Renal cortical epithelial cell (primary cell): ENCODE measurements at regions not wholly inside any gene's neighbourhood (a gene's known extent, or its start where the extent isn't known, plus 50 kb on each side); places are given as distances from the start of the nearest gene placed in this dataset.
"Not testable (repeated sequence)": the region's sequence is repeated elsewhere in the genome, so short reads cannot be mapped to it uniquely, and the experiment has no call there.

ENCODE experiments used
- DNase-seq: peaks from one replicate; pipeline ENCODE4 v3.0.0-alpha.2; 2011; ENCODE audit warnings: low read depth

DNA sequence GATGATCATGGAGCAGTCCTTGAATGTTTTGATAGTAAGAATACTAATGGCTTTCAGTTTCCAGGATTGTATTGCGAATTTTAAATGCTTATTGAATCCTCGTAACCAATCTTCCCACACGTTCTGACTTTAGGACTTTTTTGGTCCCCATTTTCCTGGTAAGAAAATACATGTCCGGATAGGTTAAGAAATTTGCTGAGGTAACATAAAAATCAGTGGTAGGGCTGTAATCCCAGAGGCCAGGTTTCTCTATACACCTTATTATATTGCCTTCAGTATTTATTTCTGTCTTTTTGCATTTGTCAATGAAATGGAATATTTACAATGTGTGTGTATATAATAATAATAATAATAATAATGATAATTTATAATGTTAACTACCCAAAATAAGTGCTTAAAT, 603.2 kb downstream of the TMEM182 start:
- DNase-seq: no peak

DNA sequence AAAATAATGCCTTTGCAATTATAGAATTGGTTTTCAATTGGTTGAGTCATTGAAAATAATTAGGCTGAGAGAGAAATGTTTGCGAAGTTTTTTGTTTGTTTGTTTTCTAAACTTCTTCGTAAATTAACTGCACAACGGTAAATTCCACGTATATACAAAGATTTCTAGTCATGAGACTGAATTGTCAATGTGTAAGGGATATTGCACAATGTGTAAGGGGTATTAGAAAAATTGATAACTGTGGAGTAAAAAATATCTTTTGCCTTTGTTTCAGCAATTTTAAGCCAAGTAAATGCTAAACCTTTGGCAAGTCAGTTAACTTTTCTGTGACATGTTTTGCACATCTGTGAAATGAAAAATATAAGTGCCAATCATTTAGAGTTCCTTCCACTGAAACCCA, 606.0 kb downstream of the TMEM182 start:
- DNase-seq: no peak

GRCh38 chr2:103383541-103383940, 621.7 kb downstream of the TMEM182 start:
- DNase-seq: no peak

- no peak for DNase-seq
Observed at GRCh38 chr2:103386872-103387271, 625.0 kb downstream of the TMEM182 start.

DNA sequence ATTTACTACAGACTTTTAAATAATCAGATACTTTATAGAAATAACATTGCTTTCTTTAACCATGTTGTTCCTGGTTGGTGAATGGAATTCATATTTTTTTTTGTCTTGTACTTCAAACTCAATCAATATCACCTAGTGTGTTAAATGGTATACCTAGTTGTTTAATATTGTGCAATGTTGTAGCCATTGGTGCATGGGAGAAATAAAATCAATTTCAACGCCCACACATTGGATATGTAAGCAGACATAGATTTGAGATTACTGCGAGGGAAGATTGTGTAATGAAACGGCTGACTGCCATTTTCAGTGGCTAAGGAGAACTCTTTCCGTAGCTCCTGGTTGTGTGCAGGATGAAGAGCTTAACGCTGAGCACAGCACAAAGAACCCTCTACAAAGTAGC, 626.1 kb downstream of the TMEM182 start:
- no peak for DNase-seq

- no peak for DNase-seq
Observed at GRCh38 chr2:103396152-103396551, 634.3 kb downstream of the TMEM182 start.

DNA sequence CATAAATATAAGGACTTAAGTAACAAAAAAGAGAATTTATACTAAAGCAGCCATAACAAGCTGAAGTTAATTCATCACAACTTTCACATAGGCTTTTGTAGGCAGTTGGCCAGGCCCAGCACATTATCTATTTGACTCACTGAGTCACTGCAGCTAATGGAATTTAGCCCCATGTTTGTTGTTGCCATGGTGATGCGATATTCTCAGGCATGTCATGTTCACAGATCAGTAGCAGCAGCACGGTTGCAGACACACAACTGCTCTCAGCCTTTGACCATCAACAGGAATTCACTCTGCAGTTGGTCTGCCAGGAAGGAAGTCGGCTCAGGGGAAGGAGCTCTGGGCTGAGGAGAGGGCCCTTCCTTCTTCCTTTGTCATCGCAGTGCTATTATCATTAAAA, 639.8 kb downstream of the TMEM182 start:
- peak; percentile 86 for DNase-seq

DNA sequence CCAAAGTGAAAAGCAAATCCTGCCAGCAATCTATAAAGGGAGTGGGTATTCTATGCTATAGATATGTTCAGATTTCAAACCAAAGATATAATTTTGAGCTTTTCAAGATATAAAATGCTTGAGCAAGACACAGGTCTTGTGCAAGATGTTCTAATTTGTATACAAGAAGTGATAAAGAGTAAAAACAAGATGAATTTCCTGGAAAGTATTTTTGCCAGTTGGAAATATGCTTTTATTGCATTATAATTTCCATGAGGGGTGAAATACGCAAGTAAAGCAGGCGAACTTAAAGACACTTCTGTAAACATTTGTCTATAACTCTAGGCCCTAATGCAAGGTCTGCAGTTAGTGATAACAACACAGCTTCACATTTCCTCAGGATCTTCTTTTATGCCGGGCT, 640.5 kb downstream of the TMEM182 start:
- no peak for DNase-seq

DNA sequence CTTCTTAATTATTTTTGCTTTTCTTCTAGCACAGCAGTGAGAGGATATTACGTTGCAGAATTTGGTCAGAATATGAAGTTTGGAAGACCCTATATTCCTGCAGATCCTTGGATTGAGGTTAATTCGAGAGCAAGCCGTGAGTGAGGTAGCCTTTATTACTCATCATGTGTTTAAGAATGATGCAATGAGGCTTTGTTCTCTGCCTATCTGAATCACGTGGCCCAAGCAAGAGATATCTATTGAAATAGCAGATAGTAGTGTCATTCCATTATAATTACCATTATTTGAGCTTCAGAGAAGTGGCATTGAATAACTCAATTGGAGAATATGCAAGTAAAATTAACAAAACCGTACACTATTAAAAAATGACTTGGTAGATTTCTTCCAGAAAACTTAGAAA, 641.1 kb downstream of the TMEM182 start:
- DNase-seq: no peak

GRCh38 chr2:103403388-103403787, 641.6 kb downstream of the TMEM182 start:
- not testable (repeated sequence) for DNase-seq

DNA sequence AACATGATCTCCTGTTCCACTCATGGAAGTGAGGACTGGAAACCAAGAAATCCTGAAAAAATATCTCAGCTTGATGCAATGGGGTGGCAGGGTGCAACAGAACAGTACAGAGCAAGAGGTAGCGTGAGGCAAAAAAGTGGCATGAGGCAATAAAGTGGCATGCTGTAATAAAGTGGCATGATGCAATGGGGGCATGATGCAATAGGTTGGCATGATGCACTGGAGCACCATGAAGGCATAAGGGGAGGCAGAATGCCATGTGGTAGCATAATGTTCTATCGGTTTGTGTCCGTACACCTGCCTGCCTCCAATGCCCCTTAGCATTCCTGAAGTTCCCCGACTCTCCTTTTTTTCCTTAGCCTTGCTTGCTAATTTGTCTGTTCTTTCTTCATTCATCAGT, 648.4 kb downstream of the TMEM182 start:
- DNase-seq: no peak

- DNase-seq: no peak
Observed at GRCh38 chr2:103419506-103419905, 657.7 kb downstream of the TMEM182 start.

DNA sequence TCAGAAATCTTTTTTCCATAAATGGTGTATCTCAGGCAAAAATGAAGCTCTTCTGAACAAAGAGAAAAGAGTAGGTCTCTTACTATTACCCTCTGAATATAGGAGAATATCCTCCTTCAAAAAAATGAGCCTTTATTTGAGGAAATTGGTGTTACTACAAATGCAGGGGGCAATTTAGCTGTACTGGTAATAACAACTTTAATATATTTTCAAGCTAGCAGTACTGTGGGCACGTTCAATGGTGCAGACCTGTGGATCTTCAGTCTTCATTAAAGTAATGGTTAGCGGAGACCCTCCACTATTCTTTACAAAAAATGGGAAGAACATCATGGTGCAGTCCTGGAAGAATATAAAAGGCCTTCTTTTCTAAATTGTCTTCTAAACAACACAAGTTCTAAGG, 661.3 kb downstream of the TMEM182 start:
- no peak for DNase-seq

DNA sequence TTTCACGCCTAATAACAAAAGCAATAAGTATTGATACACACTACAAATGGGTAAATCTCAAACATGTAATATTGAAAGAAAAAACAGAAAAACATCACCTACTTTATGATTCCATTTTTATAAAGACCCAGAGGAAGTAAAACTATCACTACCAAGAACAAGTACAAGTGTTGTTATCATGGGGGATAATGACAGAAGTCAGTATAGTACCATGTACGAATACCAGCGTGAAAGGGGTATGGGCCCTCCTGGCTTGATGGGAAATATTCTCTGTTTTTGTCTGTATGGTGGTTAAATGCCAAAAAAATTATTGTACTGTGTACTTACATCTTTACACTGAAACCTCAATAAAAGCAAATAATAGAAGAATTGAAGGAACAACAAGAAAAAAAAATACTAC, 665.7 kb downstream of the TMEM182 start:
- no peak for DNase-seq

DNA sequence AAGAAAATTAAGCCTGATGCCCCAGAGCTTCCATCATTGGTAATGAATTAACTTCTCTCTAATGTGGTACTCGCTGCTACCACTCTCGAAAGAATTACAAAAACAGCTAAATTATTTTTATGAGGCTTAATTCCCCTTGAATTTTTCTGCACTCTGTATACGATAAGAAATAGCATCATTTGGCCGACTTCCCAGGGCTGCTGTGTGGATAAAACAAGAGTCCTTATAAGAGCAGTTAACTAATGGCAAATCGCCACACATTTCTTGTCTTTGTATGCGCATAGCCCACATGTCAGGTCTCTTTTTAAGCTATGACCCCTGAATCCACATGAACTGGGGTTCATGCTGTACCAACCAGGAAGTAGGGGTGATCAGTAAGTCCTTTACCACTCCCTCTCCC, 668.4 kb downstream of the TMEM182 start:
- no peak for DNase-seq

- DNase-seq: peak; percentile 21
Observed at GRCh38 chr2:103435010-103435409, 673.2 kb downstream of the TMEM182 start.

DNA sequence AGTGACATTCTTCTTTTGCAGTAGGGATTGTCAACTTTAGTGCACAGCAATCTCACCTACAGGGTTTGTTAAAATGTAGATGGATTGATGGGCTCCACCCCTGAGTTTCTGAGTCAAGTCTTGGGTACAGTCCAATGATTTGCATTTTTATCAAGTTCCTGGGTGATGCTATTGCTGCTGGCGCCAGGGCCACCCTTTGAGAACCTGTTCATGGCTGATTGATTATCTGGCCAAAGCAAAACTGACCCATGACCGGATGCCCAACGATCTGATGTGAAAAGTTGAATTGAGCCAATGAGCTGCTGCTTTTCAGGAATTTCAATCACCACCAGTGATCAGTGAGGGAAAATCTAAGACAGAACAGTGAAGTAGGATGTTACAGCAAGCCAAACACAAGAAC, 675.3 kb downstream of the TMEM182 start:
- DNase-seq: no peak

DNA sequence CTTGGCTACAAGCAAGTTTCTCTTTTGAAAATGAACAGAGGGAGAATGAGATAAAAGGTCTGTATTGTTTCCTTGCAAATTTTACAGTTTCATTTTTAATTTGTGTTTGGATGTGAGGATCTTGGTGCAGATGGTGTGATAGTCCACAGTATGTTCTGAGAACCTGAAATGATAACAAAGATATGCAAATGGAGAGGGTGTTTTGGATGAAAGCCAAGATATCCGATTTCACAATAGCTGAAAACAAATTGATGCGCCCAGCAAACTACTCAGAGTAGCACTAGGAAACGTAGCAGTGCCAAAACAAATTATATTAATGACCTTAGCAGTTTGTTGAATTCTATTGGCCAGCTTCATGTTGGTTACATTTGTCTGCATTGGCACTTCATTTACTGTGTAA, 683.5 kb downstream of the TMEM182 start:
- no peak for DNase-seq

DNA sequence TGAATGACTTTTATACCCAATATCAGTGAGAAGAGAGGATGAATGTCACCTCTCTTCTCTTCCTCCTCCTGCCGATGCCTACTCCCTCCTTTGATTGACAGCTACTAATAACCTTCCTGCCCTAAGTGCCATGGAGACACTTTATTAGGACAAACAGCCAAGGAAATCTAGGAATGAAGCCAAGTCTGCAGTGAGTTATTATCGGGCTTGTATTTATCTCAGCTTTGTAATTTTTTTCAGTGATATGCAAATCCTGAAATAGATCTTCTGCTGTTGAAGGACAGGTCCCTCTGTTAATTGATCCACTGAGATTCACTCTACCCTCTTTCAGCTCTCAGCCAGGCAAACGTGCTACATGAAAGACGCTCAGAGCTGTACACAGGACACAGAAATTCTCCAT, 686.7 kb downstream of the TMEM182 start:
- no peak for DNase-seq

DNA sequence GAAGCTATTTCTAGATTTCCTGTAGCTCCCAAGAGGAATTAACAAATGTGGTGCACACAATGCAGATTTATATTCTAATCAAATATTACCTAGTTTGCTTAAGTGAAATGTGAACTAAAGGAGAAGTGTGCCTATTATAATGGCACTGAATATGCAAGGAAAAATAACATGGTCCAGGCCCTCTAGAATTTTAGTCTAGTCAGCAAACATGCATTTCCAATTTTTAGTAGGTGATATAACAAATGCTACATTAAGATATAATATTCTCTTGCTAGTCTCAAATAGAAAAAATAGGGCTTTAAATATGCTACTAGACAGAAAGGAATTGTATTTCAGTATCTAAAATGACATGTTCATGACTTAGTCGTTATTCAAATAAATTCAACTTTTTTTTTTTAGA, 689.5 kb downstream of the TMEM182 start:
- DNase-seq: no peak

- DNase-seq: peak; percentile 5
Observed at GRCh38 chr2:103459283-103459682, 697.5 kb downstream of the TMEM182 start.

DNA sequence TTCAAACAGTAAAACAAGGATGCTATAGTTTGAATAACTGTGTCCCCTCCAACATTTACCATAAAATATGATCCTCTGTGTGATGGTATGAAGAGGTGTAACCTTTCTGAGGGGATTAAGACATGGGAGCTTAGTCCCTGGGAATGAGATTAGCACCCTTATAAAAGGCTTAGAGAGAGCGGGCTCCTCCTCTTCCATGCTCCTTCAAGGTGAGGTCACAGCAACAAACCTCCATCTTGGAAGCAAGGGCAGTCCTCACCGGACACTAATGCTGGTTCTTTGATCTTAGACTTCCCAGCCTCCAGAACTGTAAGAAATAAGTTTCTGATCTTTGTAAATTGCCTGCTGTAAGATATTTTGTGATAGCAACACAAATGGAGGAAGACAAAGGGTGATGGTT, 700.3 kb downstream of the TMEM182 start:
- DNase-seq: no peak

DNA sequence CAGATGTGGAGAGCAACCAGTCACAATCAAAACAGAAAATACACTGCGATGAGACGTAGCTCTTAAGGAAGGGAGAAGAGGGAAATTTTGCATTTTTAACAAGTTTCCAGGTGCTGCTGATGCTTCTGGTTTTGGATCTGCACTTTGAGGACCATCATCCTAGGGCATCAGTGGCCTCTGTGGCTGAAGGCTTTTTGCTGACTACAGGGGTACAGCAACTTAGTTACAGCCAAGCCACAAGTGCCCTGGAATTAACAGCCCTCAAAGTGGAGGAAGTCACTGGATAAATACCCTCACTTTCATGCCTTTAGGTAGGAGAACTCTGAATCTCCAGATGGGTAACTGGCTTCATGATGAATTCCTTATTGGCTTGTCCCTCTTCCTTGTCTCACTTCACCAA, 700.9 kb downstream of the TMEM182 start:
- DNase-seq: no peak

GRCh38 chr2:103464831-103465230, 703.0 kb downstream of the TMEM182 start:
- no peak for DNase-seq

DNA sequence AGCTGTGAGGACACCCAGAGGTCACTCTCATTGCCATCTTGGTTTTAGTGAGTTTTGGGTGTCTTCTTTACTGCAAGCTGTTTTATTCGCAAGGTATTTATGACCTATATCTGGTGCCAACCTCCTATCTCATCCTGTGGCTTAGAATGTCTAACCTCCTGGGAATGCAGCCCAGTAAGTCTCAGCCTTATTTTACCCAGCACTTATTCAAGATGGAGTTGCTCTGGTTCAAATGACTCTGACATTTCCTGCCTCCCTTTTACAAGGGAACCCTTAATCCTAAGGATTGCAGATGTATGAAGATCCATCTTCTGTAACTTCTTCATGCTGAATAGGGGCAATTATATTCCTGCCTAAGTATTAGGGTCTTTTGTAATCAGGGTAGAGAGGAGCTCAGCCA, 708.0 kb downstream of the TMEM182 start:
- DNase-seq: no peak
